Coronary artery (tissue), 2 donors: ENCODE measurements at regions not wholly inside any gene's neighbourhood (a gene's known extent, or its start where the extent isn't known, plus 50 kb on each side); places are given as distances from the start of the nearest gene placed in this dataset.
A peak's percentile ranks its signal among the peaks of the same experiment; 100 is the strongest.

Source experiments
- DNase-seq: peaks from one replicate; pipeline ENCODE4 v3.0.0-alpha.2; 2017; ENCODE audit warnings: low spot score
- H3K27ac ChIP-seq, 2 donors: fragments of 200-600 bp; sonication (generic); one replicate each; pipeline ENCODE4 v1.5.1; 2016 to 2019
- H3K4me3 ChIP-seq: fragments of 200-600 bp; sonication (generic); 2 replicates; pipeline ENCODE4 v1.5.1; 2016; ENCODE audit warnings: mild to moderate bottlenecking, moderate library complexity
- TF ChIP-seq, protein P1 (sequence below): fragments of 200-600 bp; sonication (generic); IDR thresholded peaks from one replicate; pipeline ENCODE4 v1.5.1; 2019; ENCODE audit warnings: antibody characterized with exemption

DNA sequence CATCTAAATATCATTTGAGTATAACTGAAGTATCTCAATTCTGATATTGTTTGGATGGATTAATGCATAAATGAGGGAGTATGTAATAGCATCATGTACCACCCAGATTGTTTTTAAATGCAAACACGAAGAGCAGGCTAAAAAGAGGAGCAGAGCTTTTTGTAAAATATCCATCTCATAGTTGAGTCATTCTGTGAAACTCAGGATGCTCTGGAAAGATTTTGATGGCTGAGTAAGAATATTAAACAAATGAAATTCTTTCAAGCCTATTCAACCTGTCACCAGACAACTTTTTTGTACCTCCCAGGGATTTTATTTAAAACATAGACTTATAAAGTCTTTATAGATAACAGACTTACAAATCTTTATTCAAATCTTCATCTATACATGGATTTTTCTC is 625.9 kb downstream of the TLE4 start:
- Histone ChIP-seq H3K27ac (no peak overlapping the region), H3K4me3 (no peak overlapping the region)
- no peak for DNase-seq
- TF ChIP-seq, protein P1, sequence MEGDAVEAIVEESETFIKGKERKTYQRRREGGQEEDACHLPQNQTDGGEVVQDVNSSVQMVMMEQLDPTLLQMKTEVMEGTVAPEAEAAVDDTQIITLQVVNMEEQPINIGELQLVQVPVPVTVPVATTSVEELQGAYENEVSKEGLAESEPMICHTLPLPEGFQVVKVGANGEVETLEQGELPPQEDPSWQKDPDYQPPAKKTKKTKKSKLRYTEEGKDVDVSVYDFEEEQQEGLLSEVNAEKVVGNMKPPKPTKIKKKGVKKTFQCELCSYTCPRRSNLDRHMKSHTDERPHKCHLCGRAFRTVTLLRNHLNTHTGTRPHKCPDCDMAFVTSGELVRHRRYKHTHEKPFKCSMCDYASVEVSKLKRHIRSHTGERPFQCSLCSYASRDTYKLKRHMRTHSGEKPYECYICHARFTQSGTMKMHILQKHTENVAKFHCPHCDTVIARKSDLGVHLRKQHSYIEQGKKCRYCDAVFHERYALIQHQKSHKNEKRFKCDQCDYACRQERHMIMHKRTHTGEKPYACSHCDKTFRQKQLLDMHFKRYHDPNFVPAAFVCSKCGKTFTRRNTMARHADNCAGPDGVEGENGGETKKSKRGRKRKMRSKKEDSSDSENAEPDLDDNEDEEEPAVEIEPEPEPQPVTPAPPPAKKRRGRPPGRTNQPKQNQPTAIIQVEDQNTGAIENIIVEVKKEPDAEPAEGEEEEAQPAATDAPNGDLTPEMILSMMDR, result no peak

DNA sequence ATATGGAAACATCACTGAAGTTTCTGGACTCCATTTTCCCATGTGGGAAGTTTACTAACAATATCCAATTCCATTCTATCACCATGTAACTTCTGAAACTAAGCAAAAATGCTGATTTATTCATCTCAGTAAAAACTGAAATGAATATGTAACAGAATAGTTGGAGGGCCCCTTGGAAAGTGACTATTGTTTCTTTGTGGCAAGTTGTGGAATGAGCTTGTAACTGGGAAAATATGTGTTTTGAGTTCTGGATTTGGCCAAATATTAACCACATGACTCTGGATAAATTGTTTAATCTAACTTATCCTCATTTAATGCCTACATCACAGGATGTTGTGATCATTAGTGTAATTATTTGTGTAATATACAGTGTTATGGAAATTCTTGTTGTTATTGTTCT is 619.3 kb downstream of the TLE4 start:
- H3K27ac ChIP-seq, result no peak overlapping the region
- TF ChIP-seq, protein P1, result no peak
- DNase-seq, result no peak
- no peak overlapping the region for H3K4me3 ChIP-seq

DNA sequence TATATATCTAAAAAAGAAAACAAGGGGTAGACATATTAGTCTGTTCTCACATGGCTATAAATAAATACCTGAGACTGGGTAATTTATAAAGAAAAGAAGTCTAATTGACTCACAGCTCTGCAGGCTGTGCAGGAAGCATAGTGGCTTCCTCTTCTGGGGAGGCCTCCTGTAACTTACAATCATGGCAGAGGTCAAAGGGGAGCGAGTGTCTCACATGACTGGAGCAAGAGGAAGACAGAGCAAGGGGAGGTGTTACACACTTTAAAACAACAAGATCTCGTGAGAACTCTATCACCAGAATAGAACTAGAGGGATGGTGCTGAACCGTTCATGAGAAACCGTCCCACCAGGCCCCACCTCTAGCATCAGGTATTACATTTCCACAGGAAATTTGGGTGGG is 616.8 kb downstream of the TLE4 start:
- Histone ChIP-seq H3K27ac (no peak overlapping the region), H3K4me3 (no peak overlapping the region)
- TF ChIP-seq, protein P1, result no peak
- DNase-seq, result no peak

DNA sequence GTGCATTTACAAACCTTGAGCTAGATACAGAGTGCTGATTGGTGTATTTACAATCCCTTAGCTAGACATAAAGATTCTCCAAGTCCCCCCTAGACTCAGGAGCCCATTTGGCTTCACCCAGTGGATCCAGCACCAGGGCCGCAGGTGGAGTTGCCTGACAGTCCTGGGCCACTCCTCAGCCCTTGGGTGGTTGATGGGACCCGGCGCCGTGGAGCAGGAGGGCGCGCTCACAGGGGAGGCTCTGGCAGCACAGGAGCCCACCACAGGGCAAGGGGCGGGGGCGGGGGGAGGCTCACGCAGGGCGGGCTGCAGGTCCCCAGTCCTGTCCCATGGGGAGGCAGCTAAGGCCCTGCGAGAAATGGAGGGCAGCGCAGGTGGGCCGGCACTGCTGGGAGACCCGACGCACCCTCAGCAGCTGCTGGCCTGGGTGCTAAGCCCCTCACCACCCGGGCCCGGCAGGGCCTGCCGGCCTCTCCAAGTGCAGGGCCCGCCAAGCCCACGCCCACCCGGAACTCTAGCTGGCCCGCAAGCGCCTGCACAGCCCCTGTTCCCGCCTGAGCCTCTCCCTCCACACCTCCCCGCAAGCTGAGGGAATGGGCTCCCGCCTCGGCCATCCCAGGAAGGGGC is 613.5 kb downstream of the TLE4 start:
- TF ChIP-seq, protein P1, result no peak
- no peak for DNase-seq
- no peak overlapping the region for H3K4me3 ChIP-seq

DNA sequence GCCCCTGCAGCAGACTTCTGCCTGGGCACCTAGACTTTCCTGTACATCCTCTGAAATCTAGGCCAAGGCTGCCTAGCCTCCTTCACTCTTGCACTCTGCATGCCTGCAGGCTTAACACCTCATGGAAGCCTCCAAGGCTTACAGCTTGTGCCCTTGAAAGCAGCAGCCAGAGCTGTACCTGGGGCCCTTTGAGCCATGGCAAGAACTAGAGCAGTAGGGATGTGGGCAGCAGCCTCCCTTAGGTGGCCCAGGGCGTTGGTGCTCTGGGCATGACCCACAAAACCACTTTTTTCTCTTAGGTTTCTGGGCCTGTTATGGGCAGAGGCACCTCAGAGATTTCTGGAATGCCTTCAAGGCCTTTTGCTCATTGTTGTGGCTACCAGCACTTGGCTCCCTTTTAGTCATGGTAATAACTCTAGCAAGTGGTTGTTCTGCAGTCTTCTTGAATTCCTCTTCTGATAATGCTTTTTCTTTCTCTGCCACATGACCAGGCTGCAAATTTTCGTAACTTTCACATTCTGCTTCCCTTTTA is 606.2 kb downstream of the TLE4 start:
- no peak for DNase-seq
- no peak overlapping the region for H3K27ac ChIP-seq
- H3K4me3 ChIP-seq, result no peak overlapping the region
- TF ChIP-seq, protein P1, result no peak

More for the DNA sequence above, 613.5 kb downstream of the TLE4 start:
- H3K27ac ChIP-seq, result no peak overlapping the region

DNA sequence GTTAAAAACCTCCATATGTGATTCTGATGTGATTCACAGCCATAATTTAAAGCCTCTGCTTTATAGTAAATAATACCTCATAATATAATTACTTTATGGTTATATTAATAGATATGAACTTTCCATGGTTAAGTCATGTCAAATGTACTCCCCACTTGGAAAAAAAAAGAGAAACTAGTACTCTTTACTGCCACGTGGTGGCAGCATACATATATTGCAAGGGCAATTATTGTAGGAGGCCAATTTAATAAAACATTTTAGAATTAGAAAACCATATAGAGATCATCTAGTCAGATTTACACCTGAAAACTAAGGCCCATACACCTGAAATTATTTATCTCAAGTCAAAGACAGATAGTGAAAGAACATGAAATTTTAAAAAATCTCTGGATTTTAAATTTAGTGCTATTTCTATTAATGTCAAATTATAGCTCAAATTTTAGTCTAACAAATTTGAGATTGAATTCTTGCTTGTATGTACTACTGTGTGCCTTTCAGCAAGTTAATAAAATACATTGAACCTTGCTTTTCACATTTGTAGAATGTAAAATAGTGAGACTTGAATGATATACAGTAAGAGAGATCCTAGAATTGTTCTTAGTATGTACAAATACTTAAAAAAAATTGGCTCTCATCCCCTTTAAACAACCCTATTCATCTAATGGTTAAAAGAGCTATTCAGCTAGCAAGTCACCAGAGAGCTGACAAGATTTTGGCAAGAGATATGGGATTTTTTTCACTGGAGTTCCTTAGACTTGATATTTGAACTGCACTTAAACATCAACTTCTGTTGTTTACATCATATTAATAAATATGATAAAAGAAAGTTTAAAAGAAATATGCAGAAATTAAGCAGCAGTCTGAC is 603.8 kb downstream of the TLE4 start:
- Histone ChIP-seq H3K4me3 (no peak overlapping the region), H3K27ac (no peak overlapping the region)
- DNase-seq, result no peak
- TF ChIP-seq, protein P1, result peak; percentile 46
